NOMO-1 treated with dmso at 0.1 percent for 144 hours (cell line): ENCODE measurements at regions not wholly inside any gene's neighbourhood (a gene's known extent, or its start where the extent isn't known, plus 50 kb on each side); places are given as distances from the start of the nearest gene placed in this dataset.

ENCODE experiments used
- DNase-seq: peaks from one replicate; lab custom pipeline; 2025; ENCODE audit not compliant: unreplicated experiment; lab: John Stamatoyannopoulos, UW

- no peak for DNase-seq
These were observed 247.5 kb downstream of the SAMD5 start for GRCh38 chr6:147755999-147756398.

DNA sequence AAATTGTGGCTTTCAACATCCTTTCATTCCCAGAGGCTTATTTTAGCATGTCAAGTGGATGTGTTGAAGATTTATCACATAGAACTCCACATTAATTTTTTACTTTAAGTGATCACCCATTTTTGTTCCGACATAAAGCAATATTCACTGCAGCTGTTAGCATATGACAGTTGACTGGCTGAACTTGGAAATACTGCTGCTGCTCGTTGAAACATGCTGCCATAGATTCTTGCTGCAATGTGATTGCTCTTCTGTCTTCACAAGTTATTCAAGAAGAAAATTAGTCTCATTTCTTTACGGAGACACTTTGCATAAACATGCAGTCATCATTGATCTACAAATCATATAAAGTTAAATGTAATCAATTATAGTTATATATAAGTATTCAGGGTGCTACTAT is 248.4 kb downstream of the SAMD5 start:
- no peak for DNase-seq

DNA sequence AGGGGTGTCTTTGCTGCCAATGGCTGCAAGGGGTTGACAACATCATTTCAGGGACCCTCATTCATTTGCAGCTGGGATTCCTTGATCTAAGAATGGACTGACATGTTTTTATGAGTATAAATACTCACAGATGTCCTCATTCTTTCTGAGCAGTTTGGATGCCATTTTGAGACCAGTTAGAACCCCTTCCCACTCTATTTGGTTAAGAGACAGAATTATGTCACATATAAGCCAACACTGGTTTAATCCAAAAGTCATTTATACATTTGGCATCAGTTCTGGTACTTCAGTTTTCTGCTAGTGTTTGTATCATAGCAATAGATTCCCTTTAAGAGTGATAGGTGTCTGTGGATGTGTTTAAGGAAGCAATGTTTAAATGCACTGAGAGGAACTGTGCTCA is 248.8 kb downstream of the SAMD5 start:
- DNase-seq: no peak

DNA sequence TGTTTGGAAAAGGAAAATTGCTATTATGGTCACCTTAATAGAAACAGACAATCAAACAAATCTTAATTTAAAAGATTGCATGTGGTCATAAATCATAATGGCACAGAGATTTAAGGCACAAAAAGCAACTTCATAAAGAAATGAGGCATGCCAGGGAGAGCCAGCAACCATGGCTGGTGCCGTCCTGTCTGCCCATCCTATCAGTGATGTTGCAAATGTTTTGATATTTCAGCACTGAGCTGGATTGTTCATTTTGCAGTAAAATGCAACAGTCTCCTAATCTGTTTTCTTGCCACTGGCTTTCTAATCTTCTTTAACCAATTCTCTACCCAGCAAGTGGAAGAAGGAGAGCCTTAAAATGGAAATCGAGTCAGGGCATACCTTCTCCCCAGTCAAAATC is 249.8 kb downstream of the SAMD5 start:
- DNase-seq: no peak

- DNase-seq: no peak
These were observed 250.6 kb downstream of the SAMD5 start for GRCh38 chr6:147759093-147759492.

- no peak for DNase-seq
These were observed 251.0 kb downstream of the SAMD5 start for GRCh38 chr6:147759536-147759935.

GRCh38 chr6:147765541-147765940 is 257.1 kb downstream of the SAMD5 start:
- DNase-seq: no peak

- DNase-seq: no peak
These were observed 260.5 kb downstream of the SAMD5 start for GRCh38 chr6:147768969-147769368.

DNA sequence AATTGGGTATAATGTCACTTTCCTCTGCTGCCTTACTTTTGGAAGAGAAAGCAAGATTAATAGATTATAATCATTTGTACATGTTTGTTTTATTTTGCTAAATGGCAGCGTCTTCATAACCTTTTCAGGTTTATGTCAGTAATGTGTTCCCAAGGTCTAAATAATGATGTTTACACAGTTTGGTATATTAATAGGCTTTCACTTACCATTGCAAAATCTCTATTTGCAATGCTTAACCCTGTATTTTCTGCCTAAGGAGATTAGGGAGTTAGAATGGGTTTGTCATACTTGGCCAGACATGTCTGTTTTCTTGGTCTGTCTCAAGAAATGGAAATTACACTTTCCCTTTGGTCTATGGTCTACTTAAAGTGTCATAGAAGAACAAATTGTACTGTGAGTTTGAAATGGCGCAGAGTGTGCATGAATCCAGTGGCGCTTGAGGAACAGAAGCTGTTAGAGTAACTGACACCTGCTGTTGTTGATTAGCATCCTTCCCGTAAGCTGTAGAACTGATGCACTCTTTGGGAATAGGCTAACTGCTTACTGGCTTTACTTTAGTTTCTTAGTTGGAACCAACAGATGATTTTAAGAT is 261.1 kb downstream of the SAMD5 start:
- no peak for DNase-seq

DNA sequence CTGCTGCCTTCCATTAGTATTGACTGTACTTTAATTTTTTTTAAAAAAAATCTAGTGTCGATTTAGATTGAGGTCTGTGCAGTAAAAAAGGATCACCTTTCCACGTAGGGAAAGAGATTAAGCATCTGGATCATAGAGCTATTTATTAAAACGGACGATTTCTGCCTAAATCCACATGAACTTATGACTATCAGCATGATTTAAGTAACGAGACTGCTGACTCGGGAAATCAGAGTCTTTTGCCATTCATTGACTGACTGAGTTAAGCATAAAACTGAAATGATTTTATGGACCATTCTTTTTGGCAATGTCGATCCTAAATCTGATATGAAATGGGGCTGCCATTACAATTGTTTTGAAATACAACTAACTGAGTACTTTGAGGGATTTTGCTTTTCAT is 261.7 kb downstream of the SAMD5 start:
- DNase-seq: no peak

DNA sequence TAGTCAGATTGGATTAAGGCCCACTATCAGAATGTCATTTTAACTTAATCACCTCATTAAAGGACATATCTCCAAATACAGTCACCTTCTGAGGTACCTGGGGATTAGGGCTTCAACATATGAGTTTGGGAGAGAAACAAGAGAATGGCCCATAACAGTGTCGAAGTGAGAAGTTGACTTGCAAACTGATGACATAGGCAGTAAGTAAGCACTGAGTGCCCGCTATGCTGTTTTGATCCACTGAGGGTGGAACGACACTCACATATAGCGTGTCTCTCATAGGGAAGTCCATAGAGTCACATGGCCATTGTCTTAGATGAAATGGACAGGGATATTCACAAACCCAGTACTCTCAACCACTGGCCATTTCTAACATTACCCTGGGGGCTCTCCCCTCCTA is 264.2 kb downstream of the SAMD5 start:
- no peak for DNase-seq

DNA sequence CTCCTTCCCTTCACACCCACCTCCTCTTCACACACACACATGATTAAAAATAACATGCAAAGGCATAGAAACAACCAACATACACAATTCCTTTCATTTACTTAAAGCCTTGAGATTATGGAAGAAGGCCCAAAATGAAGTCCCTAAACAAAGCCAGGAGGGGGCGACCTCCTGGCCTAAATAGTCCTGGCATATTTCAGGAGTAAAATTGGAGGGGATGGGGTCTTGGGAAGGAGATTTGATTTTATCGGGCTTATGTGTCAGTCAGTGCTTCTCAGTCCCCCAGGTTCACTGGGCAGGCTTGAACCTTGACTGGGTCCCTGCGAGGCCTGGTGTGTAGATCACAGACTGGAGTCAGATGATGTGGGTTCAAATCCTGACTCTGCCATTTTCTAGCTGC is 266.4 kb downstream of the SAMD5 start:
- no peak for DNase-seq

DNA sequence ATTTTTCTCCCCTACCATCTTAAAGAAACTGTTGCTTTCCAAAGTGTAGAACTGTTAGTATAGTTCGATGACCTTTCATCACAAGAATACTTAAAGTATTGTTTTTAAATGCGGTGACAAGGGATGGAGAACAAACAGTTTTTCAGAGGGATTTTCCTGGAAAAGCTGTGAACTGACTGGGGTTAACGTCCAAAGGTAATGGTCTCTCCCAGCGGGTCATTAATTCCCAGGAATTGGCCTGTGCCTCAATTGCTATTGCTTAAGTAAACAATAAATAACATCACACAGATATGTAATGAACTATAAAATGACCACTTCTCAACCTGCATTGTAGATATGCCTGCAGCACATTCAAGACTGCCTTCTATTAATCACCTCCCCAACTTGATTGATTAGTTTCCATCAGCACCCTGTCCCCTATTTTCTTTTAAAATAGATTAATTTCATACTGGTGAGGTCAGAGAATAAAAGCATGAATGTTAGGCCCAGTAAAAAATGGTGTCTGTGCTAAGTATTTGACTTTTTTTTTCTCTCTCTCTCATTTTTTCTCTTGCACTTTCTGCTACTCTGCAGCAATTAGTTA is 268.2 kb downstream of the SAMD5 start:
- DNase-seq: no peak

DNA sequence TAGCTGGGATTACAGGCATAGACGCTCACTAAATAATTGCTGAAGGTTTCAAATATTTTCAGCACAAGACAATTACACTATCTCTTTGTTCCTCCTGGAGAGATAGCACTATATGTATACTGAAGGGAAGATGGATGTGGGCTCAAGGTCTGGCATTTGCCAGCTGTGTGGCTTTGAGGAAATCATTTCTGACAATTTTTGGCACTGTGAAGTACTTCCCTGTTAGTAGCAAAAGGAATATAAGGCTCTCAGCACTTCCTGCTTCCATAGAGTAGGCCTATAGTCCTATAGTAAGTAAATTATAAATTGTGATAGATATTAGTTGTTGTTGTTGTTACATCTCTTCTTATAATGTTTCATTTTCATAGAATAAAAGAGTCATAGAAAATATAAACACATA is 271.1 kb downstream of the SAMD5 start:
- no peak for DNase-seq

GRCh38 chr6:147782302-147782701 is 273.8 kb downstream of the SAMD5 start:
- DNase-seq: no peak

DNA sequence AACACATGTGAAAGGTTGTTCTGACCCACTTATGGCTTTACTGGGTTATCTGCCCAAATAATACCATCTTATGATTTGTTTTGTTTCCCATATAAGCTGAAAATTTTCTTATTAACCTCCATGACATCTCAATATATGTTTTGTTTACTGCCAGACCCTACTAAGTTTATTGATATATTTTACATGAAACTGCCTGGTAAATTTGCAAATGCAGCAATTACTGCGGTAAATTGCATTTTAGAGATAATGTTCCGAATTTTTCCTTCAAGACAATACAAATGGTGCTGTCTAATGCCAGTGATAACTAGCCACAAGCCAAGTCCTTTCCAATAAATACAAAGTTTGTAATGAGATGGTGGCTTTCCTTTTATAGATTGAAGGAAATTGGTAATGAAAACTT is 275.9 kb downstream of the SAMD5 start:
- no peak for DNase-seq

DNA sequence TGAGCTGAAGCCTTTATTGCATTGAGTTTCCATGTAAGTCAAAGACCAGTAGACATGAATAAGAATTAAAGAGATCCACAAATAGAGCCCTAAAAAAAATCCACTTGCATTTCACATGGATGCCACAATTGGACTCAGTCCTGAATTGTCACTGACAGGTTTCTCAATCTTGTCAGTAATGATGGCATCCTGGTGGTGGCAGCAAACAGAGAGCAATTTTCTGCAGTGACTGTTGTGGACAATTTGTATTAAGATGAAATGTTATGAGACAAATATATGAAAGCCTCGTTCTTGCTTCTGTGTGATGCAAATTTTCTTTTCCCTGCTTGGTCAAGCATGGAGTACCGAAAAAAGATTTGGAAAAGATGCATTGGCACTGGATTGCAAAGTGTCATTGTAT is 278.9 kb downstream of the SAMD5 start:
- DNase-seq: no peak

DNA sequence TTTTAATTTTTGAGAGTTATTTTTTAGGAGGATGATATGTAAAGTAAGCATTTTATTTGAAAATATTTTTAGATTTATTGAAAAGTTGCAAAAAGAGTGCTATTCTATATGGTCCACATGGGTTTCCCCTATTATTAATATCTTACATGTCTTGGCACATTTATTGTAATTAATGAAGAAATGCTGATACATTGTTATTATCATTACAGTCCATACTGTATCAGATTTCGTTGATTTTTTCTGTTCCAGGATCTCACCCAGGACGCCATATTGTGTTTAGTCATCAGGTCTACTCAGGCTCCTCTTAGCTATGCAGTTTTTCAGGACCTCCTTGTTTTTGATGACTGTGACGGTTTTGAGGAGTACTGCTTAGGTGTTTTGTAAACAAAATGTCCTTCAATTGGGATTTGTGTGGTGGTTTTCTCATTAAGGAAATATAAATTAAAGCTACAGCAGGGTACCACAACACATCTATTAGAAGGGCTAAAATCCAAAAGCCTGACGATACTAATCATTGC is 281.0 kb downstream of the SAMD5 start:
- no peak for DNase-seq

DNA sequence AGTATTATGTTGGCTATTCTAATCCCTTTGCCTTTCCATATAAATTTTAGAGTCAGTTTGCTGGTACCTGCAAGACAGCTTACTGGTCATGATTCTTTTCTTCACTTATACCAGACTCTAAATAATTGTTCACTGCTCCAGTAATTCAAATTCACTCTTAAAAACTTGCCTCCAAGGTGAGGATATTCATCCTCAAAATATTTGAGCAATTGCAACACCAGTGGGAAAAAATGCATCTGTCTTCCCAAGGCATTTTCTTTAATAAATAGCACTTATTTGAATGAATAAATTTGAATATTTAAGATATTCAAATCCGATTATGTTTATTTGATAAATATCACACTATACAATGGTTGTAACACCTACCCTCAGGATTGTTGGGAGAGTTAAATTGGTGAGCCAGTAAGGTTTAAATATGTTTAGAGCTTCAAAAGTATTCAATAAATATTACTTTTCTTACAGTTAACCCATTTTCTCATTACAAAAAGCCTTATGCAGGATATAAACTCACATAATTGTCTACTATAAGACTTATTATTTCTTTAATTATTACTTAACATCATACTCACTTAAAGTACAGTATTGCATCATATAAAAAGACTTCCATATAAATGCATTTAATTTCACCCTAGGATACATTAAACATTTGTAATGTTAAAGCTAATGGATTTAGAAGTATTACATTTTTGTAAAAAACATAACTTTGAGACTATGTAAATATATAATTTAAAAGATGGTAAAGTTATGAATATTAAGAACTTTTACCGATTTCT is 285.6 kb downstream of the SAMD5 start:
- no peak for DNase-seq

DNA sequence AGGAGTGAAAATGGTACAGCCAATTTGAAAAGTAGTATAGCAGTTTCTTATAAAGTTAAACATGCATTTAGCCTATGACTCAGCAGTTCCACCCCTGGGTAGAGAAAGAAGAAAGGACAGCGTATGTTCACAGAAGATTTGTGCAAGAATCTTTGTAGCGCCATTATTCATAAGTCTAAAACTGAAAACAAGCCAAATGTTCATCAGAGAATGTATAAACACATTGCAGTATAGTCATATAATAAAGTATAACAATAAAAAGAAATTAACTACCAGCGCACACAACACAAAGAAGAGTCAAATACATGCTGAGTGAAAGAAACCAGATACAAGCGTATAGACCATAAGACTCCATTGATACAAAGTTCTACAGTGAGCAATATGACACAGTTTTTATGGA is 294.0 kb downstream of the SAMD5 start:
- DNase-seq: no peak

- DNase-seq: no peak
These were observed 296.7 kb downstream of the SAMD5 start for GRCh38 chr6:147805155-147805554.

DNA sequence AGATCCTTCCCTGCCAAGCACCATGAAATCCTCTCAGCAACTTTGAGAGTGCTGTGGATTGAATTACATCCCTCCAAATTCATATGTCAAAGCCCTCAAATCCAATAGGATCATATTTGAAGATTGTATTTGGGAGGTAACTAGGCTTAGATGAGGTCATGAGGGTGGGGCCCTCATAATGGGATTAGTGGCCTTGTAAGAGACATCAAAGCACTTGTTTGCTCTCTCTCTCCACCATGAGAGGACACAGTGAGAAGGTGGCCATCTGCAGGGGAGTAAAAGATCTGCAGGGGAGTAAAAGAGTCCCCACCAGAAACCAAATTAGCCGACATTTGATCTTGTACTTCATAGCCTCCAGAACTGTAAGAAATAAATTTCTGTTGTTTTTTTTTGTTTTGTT is 298.2 kb downstream of the SAMD5 start:
- DNase-seq: no peak
